HL-60 (cell line): ENCODE measurements at regions not wholly inside any gene's neighbourhood (a gene's known extent, or its start where the extent isn't known, plus 50 kb on each side); places are given as distances from the start of the nearest gene placed in this dataset.

Source experiments
- DNase-seq, 2 experiments: peaks; one replicate each; pipeline ENCODE4 v3.0.0-alpha.2; 2010 to 2020; ENCODE audit warnings: low read depth in 1 of 2, low spot score in 1 of 2
- H3K27ac ChIP-seq: fragments of 250-450 bp; sonication (Bioruptor Pico); replicated peaks from 2 replicates; pipeline ENCODE4 v1.5.1; 2020; ENCODE audit warnings: mild to moderate bottlenecking, moderate library complexity
- H3K27me3 ChIP-seq: fragments of 250-450 bp; sonication (Bioruptor Pico); 2 replicates; pipeline ENCODE4 v1.5.1; 2021; ENCODE audit warnings: mild to moderate bottlenecking, moderate library complexity; ENCODE audit not compliant: insufficient read depth, poor library complexity, severe bottlenecking
- H3K4me3 ChIP-seq: replicated peaks from 2 replicates; pipeline ENCODE4 v1.5.1; 2011; ENCODE audit warnings: mild to moderate bottlenecking, control low read depth, low read length; ENCODE audit not compliant: insufficient read depth
- GABPA ChIP-seq: IDR thresholded peaks from 2 replicates; pipeline ENCODE4 v1.6.1; 2012; ENCODE audit warnings: low read depth
- POLR2AphosphoS5 ChIP-seq: IDR thresholded peaks from 2 replicates; pipeline ENCODE4 v1.6.1; 2012; ENCODE audit warnings: low read depth
- REST ChIP-seq: IDR thresholded peaks from 2 replicates; pipeline ENCODE4 v1.6.1; 2012; ENCODE audit warnings: low read depth; ENCODE audit not compliant: insufficient replicate concordance
- SPI1 ChIP-seq: IDR thresholded peaks from 2 replicates; pipeline ENCODE4 v1.6.1; 2012; ENCODE audit warnings: low read depth, mild to moderate bottlenecking, borderline replicate concordance
- TF ChIP-seq, protein P1 (sequence below): IDR thresholded peaks from one replicate; pipeline ENCODE4 v1.5.1; 2011; ENCODE audit warnings: low read length, control low read depth, inconsistent platforms; ENCODE audit not compliant: insufficient read depth

GRCh38 chr2:19750136-19750535 is 151.6 kb downstream of the TTC32 start:
- DNase-seq = no peak
- TF ChIP-seq SPI1 = no peak
- TF ChIP-seq, protein P1, sequence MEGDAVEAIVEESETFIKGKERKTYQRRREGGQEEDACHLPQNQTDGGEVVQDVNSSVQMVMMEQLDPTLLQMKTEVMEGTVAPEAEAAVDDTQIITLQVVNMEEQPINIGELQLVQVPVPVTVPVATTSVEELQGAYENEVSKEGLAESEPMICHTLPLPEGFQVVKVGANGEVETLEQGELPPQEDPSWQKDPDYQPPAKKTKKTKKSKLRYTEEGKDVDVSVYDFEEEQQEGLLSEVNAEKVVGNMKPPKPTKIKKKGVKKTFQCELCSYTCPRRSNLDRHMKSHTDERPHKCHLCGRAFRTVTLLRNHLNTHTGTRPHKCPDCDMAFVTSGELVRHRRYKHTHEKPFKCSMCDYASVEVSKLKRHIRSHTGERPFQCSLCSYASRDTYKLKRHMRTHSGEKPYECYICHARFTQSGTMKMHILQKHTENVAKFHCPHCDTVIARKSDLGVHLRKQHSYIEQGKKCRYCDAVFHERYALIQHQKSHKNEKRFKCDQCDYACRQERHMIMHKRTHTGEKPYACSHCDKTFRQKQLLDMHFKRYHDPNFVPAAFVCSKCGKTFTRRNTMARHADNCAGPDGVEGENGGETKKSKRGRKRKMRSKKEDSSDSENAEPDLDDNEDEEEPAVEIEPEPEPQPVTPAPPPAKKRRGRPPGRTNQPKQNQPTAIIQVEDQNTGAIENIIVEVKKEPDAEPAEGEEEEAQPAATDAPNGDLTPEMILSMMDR = no peak
- no peak for TF ChIP-seq REST
- TF ChIP-seq POLR2AphosphoS5 = no peak
- TF ChIP-seq GABPA = no peak
- H3K27ac ChIP-seq = no peak overlapping the region
- no peak overlapping the region for H3K4me3 ChIP-seq
- H3K27me3 ChIP-seq = no peaks in the 10 kb centered on the region

DNA sequence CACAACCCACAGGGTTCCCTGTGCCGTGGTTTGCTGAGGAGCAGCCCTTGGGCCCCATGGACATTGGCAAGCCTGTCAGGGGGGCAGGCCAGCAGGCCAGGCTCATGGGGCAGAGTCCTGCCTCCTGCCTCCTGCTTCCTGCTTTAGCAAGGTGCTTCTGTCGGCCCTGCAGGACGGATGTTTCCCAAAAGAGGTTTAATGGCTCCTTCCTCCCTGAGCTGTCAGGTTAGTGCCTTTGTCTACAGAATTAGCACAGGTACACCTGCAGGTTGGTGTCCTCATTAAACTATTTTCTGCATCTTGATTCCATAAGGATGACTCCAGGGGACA is 152.3 kb downstream of the TTC32 start:
- no peak for TF ChIP-seq REST
- no peak for TF ChIP-seq POLR2AphosphoS5
- TF ChIP-seq, protein P1 = no peak
- DNase-seq = no peak
- no peak overlapping the region for H3K4me3 ChIP-seq
- H3K27me3 ChIP-seq = no peaks in the 10 kb centered on the region
- H3K27ac ChIP-seq = no peak overlapping the region

DNA sequence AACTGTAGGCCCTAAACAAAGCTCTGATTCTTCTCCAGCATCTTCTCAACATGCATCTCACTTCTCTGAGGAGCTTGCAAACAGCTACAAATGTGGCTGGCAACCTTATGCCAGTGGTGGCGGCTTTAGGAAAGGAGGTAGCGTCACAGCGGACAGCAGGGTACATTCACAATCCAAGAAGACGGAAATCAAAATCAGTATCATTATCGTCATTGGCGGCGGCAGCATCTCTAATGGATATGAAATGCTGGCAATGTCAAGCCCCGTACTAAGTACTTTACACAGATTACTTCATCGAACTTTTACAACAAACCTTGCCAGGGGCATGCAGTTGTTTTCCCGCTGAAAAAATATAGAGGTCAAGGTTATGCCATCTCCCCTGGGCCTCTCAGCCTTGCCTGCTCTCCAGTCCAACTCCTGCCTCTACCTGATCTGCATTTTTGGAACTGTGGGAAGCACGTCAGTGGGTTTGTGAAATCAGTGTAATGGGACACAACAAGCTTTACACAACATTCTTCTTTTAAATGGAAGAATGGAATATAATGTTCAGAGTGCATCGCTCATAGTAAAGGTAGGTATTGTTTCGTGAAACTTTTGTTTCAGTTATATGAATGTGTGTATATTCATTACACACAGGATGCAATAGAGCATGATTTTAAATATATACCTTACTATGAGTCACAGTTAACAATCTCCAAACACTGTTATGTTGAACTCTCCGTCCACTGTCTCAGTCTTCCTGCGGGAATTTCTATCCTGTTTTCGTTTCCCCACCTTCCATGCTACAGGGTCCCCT is 152.9 kb downstream of the TTC32 start:
- H3K4me3 ChIP-seq = no peak overlapping the region
- H3K27ac ChIP-seq = no peak overlapping the region
- DNase-seq = no peak
- no peaks in the 10 kb centered on the region for H3K27me3 ChIP-seq
- TF ChIP-seq, protein P1 = no peak
- TF ChIP-seq POLR2AphosphoS5 (no peak), SPI1 (no peak), GABPA (no peak), REST (no peak)
